Neuronal stem cell (in vitro differentiated cells): ENCODE measurements at regions not wholly inside any gene's neighbourhood (a gene's known extent, or its start where the extent isn't known, plus 50 kb on each side); places are given as distances from the start of the nearest gene placed in this dataset.

Experiments used
- DNase-seq: peaks from one replicate; pipeline ENCODE4 v3.0.0-alpha.2; 2013; ENCODE audit warnings: low spot score
- H2AFZ ChIP-seq: one replicate; pipeline ENCODE4 v1.6.1; 2013; ENCODE audit warnings: mild to moderate bottlenecking, low read length, inconsistent platforms
- H2AK5ac ChIP-seq: 2 replicates; pipeline ENCODE4 v1.6.1; 2013; ENCODE audit warnings: low read depth, mild to moderate bottlenecking, inconsistent platforms, low read length, moderate library complexity, mixed read lengths
- H2BK120ac ChIP-seq: 2 replicates; pipeline ENCODE4 v1.6.1; 2013; ENCODE audit warnings: low read depth, mild to moderate bottlenecking, inconsistent platforms, low read length, moderate library complexity, mixed read lengths
- H2BK12ac ChIP-seq: one replicate; pipeline ENCODE4 v1.6.1; 2013; ENCODE audit warnings: low read length, inconsistent platforms
- H2BK15ac ChIP-seq: 2 replicates; pipeline ENCODE4 v1.6.1; 2013; ENCODE audit warnings: mild to moderate bottlenecking, low read length, inconsistent platforms, mixed read lengths
- H2BK5ac ChIP-seq: one replicate; pipeline ENCODE4 v1.6.1; 2013; ENCODE audit warnings: inconsistent platforms, mild to moderate bottlenecking, low read length, moderate library complexity
- H3K14ac ChIP-seq: one replicate; pipeline ENCODE4 v1.6.1; 2013; ENCODE audit warnings: low read length, inconsistent platforms
- H3K18ac ChIP-seq: 2 replicates; pipeline ENCODE4 v1.6.1; 2013; ENCODE audit warnings: low read length, inconsistent platforms
- H3K23ac ChIP-seq: 2 replicates; pipeline ENCODE4 v1.6.1; 2013; ENCODE audit warnings: low read depth, mild to moderate bottlenecking, mixed read lengths, low read length, inconsistent platforms; ENCODE audit not compliant: poor library complexity
- H3K27ac ChIP-seq: replicated peaks from 3 replicates; pipeline ENCODE4 v1.5.1; 2013; ENCODE audit warnings: low read length, inconsistent platforms
- H3K27me3 ChIP-seq, 3 experiments: 2 replicates each; pipeline ENCODE4 v1.6.1; 2013; ENCODE audit warnings: low read length in 3 of 3, mild to moderate bottlenecking in 2 of 3, inconsistent platforms in 1 of 3, low read depth in 1 of 3, mixed read lengths in 1 of 3, moderate library complexity in 1 of 3; ENCODE audit not compliant: control insufficient read depth in 3 of 3, insufficient read depth in 3 of 3
- H3K36me3 ChIP-seq, 2 donors: replicated peaks in 1 of 2; 2 replicates each; pipeline ENCODE4 v1.6.1; 2013; ENCODE audit warnings: low read length in 2 of 2; ENCODE audit not compliant: control insufficient read depth in 2 of 2, insufficient read depth in 2 of 2
- H3K4ac ChIP-seq: 2 replicates; pipeline ENCODE4 v1.6.1; 2013; ENCODE audit warnings: inconsistent platforms, mild to moderate bottlenecking, low read length, moderate library complexity
- H3K4me1 ChIP-seq, 2 donors: 1 replicate in 1 of 2; 2 replicates in 1 of 2; pipeline ENCODE4 v1.6.1; 2013; ENCODE audit warnings: low read length in 2 of 2, low read depth in 1 of 2; ENCODE audit not compliant: control insufficient read depth in 2 of 2, insufficient read depth in 1 of 2
- H3K4me2 ChIP-seq: one replicate; pipeline ENCODE4 v1.6.1; 2013; ENCODE audit warnings: mild to moderate bottlenecking, low read length, inconsistent platforms; ENCODE audit not compliant: insufficient read depth, poor library complexity, severe bottlenecking
- H3K4me3 ChIP-seq, 2 donors: 2 replicates each; pipeline ENCODE4 v1.5.1; 2013; ENCODE audit warnings: low read length in 2 of 2, mild to moderate bottlenecking in 2 of 2, inconsistent platforms in 1 of 2, moderate library complexity in 1 of 2
- H3K79me1 ChIP-seq: one replicate; pipeline ENCODE4 v1.6.1; 2013; ENCODE audit warnings: low read depth, mild to moderate bottlenecking, inconsistent platforms, low read length, moderate library complexity
- H3K9ac ChIP-seq: one replicate; pipeline ENCODE4 v1.6.1; 2013; ENCODE audit warnings: mild to moderate bottlenecking, low read depth, low read length, inconsistent platforms; ENCODE audit not compliant: poor library complexity
- H3K9me3 ChIP-seq, 2 donors: replicated peaks in 1 of 2; 2 replicates each; pipeline versions ENCODE3 to v1.6.1; 2013; ENCODE audit warnings: low read length in 2 of 2, mild to moderate bottlenecking in 2 of 2, inconsistent platforms in 1 of 2, low read depth in 1 of 2, mixed read lengths in 1 of 2, moderate library complexity in 1 of 2; ENCODE audit not compliant: control insufficient read depth in 2 of 2, insufficient read depth in 1 of 2
- H4K8ac ChIP-seq: one replicate; pipeline ENCODE4 v1.6.1; 2013; ENCODE audit warnings: low read depth, mild to moderate bottlenecking, inconsistent platforms, low read length, moderate library complexity
- H4K91ac ChIP-seq: one replicate; pipeline ENCODE4 v1.6.1; 2013; ENCODE audit warnings: low read length, low read depth, mild to moderate bottlenecking, inconsistent platforms; ENCODE audit not compliant: poor library complexity
- WGBS, 2 donors: extraction: QIAGEN DNeasy Blood & Tissue Kit; methylation state at CpG; one replicate each; pipeline ENCODE4 v1.1.7; 2013; ENCODE audit warnings: missing lambda C conversion rate in 2 of 2, mixed read lengths in 1 of 2; ENCODE audit not compliant: insufficient read length in 2 of 2, insufficient replicate concordance in 1 of 2; ENCODE audit errors: extremely low coverage in 2 of 2; 5-methylcytosine and 5-hydroxymethylcytosine counted together

DNA sequence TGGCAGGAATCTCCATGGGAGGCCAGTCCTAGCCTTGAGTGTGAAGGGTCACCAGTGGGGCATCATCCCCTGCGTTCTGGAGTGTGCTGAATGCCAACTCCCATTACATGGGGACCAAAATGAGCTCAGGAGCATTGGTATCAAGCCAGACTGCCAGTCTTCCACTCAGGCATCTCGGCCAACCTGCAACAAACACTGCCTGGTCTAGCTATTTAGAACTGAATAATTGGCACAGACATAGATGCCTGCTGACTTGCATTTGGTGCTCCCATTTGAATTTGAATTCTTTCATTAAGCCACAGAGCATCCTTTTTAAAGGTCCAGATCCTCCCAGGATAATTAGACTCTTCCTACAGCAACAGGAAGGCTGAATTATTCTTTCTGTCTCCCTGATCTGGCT lies 116.6 kb upstream of the ABCA1 start:
- Histone ChIP-seq H3K4me2 (no peak overlapping the region), H3K9ac (no peak overlapping the region), H4K91ac (no peak overlapping the region), H2BK5ac (no peak overlapping the region), H3K36me3 (no peaks in the 10 kb centered on the region), H2BK12ac (no peak overlapping the region), H3K14ac (no peak overlapping the region), H3K4me3 (no peak overlapping the region), H3K23ac (no peak overlapping the region), H3K4ac (no peak overlapping the region), H3K79me1 (no peaks in the 10 kb centered on the region), H2AK5ac (no peak overlapping the region), H3K27me3 (no peaks in the 10 kb centered on the region), H4K8ac (no peak overlapping the region), H3K4me1 (peaks cover 0 to 4% of the 10 kb centered on the region in 2 donors), H3K9me3 (no peaks in the 10 kb centered on the region), H3K27ac (no peak overlapping the region), H2BK120ac (no peak overlapping the region), H2BK15ac (no peak overlapping the region), H3K18ac (no peak overlapping the region), H2AFZ (no peak overlapping the region)
- WGBS, 2 donors: no CpG with 5 or more reads among the region's 2 CpGs
- DNase-seq: no peak

GRCh38 chr9:105046907-105047741 lies 119.2 kb upstream of the ABCA1 start:
- H2BK15ac ChIP-seq: no peak overlapping the region
- H3K4me2 ChIP-seq: no peak overlapping the region
- no peaks in the 10 kb centered on the region for H3K36me3 ChIP-seq
- H3K79me1 ChIP-seq: no peaks in the 10 kb centered on the region
- H3K14ac ChIP-seq: no peak overlapping the region
- no peaks in the 10 kb centered on the region for H3K9me3 ChIP-seq
- no peak for DNase-seq
- WGBS, 2 donors: no CpG with 5 or more reads among the region's 2 CpGs
- no peak overlapping the region for H4K8ac ChIP-seq
- H2AFZ ChIP-seq: no peak overlapping the region
- no peak overlapping the region for H3K4ac ChIP-seq
- no peak overlapping the region for H2AK5ac ChIP-seq
- H3K27me3 ChIP-seq: no peaks in the 10 kb centered on the region
- no peak overlapping the region for H3K23ac ChIP-seq
- peaks cover 0 to 4% of the 10 kb centered on the region in 2 donors for H3K4me1 ChIP-seq
- no peak overlapping the region for H3K9ac ChIP-seq
- no peak overlapping the region for H4K91ac ChIP-seq
- no peak overlapping the region for H2BK120ac ChIP-seq
- H3K4me3 ChIP-seq: no peak overlapping the region
- H2BK12ac ChIP-seq: no peak overlapping the region
- H2BK5ac ChIP-seq: no peak overlapping the region
- H3K27ac ChIP-seq: no peak overlapping the region
- H3K18ac ChIP-seq: no peak overlapping the region

GRCh38 chr9:105047742-105048041 lies 119.7 kb upstream of the ABCA1 start:
- no peak overlapping the region for H3K4ac ChIP-seq
- H4K91ac ChIP-seq: no peak overlapping the region
- peaks cover 0 to 4% of the 10 kb centered on the region in 2 donors for H3K4me1 ChIP-seq
- H2BK12ac ChIP-seq: no peak overlapping the region
- H3K36me3 ChIP-seq: no peaks in the 10 kb centered on the region
- WGBS, 2 donors: no CpG with 5 or more reads among the region's 2 CpGs
- no peak overlapping the region for H4K8ac ChIP-seq
- no peak overlapping the region for H2BK15ac ChIP-seq
- no peaks in the 10 kb centered on the region for H3K9me3 ChIP-seq
- H3K14ac ChIP-seq: no peak overlapping the region
- no peak overlapping the region for H3K4me2 ChIP-seq
- no peak overlapping the region for H3K27ac ChIP-seq
- H3K27me3 ChIP-seq: no peaks in the 10 kb centered on the region
- H3K4me3 ChIP-seq: no peak overlapping the region
- H2AK5ac ChIP-seq: no peak overlapping the region
- H3K79me1 ChIP-seq: no peaks in the 10 kb centered on the region
- no peak overlapping the region for H3K9ac ChIP-seq
- no peak overlapping the region for H2BK5ac ChIP-seq
- no peak overlapping the region for H3K18ac ChIP-seq
- no peak overlapping the region for H2BK120ac ChIP-seq
- DNase-seq: no peak
- H3K23ac ChIP-seq: no peak overlapping the region
- H2AFZ ChIP-seq: no peak overlapping the region

DNA sequence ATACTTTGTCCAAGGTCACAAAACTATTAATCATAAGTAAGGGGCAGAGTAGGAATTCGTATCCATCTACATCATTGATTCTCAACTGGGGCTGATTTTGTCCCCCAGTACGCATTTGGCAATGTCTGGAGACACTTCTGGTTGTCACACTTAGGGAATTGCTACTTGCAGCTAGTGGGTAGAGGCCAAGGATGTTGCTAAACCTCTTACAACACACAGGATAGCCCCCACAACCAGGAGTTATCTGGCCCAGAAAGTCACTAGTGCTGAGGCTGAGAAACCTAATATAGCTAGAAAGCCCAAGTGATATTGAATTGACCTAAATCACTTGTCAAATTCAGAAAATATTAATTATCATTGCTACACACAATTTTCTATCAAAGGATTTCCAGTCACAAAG lies 120.4 kb upstream of the ABCA1 start:
- WGBS, 2 donors: no CpG with 5 or more reads among the region's 2 CpGs
- no peak overlapping the region for H3K4me2 ChIP-seq

More for the DNA sequence above, 120.4 kb upstream of the ABCA1 start:
- Histone ChIP-seq H3K18ac (no peak overlapping the region), H3K27me3 (no peaks in the 10 kb centered on the region), H2AFZ (no peak overlapping the region), H3K79me1 (no peaks in the 10 kb centered on the region), H3K9ac (no peak overlapping the region), H3K4me1 (peaks cover 0 to 4% of the 10 kb centered on the region in 2 donors), H3K36me3 (no peaks in the 10 kb centered on the region), H3K9me3 (peaks cover 0 to 3% of the 10 kb centered on the region in 2 donors), H2BK15ac (no peak overlapping the region), H3K23ac (no peak overlapping the region), H4K91ac (no peak overlapping the region), H4K8ac (no peak overlapping the region), H2AK5ac (no peak overlapping the region), H3K27ac (no peak overlapping the region), H3K14ac (no peak overlapping the region), H2BK5ac (no peak overlapping the region), H3K4ac (no peak overlapping the region), H3K4me3 (no peak overlapping the region), H2BK120ac (no peak overlapping the region), H2BK12ac (no peak overlapping the region)
- no peak for DNase-seq
